ENCODE measurements at regions not wholly inside any gene's neighbourhood (a gene's known extent, or its start where the extent isn't known, plus 50 kb on each side); places are given as distances from the start of the nearest gene placed in this dataset.

GRCh38 chr20:50308166-50308512 is 117.5 kb downstream of the CEBPB start:
- TF ChIP-seq CTCF (IDR thresholded peaks at IDR 0.05; ENCODE audit: low read depth, low read length): no peak
- no peak overlapping the region for H3K4me3 ChIP-seq (ENCODE audit: low read depth, low read length)

- TF ChIP-seq CTCF (IDR thresholded peaks at IDR 0.05; ENCODE audit: low read depth, low read length): no peak
- peak overlapping the region; percentile 16; the same call in 1 of the 2 replicates for H3K4me3 ChIP-seq (ENCODE audit: low read depth, low read length)
These were observed 118.1 kb downstream of the CEBPB start for GRCh38 chr20:50308513-50309279.

GRCh38 chr20:50309280-50309763 is 118.7 kb downstream of the CEBPB start:
- no peak for TF ChIP-seq CTCF (IDR thresholded peaks at IDR 0.05; ENCODE audit: low read depth, low read length)
- H3K4me3 ChIP-seq (ENCODE audit: low read depth, low read length): peak overlapping the region; percentile 16; the same call in 1 of the 2 replicates

GRCh38 chr20:50309764-50310672 is 119.4 kb downstream of the CEBPB start:
- no peak overlapping the region for H3K4me3 ChIP-seq (ENCODE audit: low read depth, low read length)
- no peak for TF ChIP-seq CTCF (IDR thresholded peaks at IDR 0.05; ENCODE audit: low read depth, low read length)

DNA sequence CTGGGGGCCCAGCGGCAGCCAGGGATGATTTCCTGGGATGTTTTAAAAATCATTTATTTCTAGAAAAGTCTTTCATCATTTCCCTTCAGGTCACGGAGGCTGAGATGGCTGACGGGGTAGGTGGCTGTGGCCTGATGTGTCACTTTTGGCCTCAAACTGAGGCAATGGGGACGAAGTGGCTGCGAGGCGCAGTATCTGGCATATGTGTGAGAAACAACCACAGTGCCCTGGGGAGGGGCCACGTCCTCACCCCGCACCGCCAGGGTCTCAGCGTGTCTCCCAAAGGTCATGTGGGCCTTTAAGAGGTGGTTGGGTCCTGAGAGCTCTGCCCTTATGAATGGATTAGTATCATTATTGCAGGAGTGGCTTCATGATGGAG is 120.0 kb downstream of the CEBPB start:
- H3K4me3 ChIP-seq (ENCODE audit: low read depth, low read length): no peak overlapping the region
- no peak for TF ChIP-seq CTCF (IDR thresholded peaks at IDR 0.05; ENCODE audit: low read depth, low read length)

DNA sequence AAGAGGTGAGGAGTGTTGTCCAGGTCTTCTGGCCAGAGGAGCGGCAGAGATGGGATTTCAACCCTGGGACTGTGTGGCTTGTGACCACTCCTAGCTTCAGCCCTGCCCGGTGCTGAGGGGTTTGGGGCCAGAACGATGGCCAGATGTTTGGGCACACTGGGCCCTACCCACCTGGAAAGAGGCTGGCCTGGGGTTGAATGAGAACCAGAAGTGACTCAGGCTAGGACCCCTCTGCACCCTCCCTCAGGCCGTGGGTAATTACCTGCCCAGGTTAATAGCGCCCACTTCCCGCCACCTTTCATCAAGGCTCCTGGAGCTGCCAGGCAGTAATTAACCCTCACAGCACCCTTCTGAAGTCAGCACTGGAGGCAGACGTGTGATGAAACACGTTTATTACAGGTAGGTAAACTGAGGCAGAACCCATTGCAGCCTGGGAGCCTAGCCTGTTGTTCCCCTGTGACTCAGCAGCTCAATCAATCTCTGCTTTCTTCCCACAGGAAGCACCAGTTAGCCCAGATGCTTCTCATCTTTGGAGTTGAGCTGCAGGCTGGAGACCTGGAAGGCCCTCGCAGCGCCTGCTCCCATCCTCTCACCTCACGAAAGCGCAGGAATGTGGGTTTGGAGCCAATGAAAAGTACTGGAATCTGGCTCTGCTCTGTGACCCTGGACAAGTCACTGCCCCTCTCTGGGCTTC is 120.8 kb downstream of the CEBPB start:
- no peak overlapping the region for H3K4me3 ChIP-seq (ENCODE audit: low read depth, low read length)

More for the DNA sequence above, 120.8 kb downstream of the CEBPB start:
- no peak for TF ChIP-seq CTCF (IDR thresholded peaks at IDR 0.05; ENCODE audit: low read depth, low read length)

All from WI38 (cell line).